GM19372 (cell line): ENCODE measurements at regions not wholly inside any gene's neighbourhood (a gene's known extent, or its start where the extent isn't known, plus 50 kb on each side); places are given as distances from the start of the nearest gene placed in this dataset.

Source experiments
- ATAC-seq: cut with Tn5 transposase; IDR thresholded peaks from one replicate; pipeline ENCODE4 v1.9.1; 2021; ENCODE audit warnings: mild to moderate bottlenecking, low read depth, moderate library complexity; ENCODE audit not compliant: unreplicated experiment

DNA sequence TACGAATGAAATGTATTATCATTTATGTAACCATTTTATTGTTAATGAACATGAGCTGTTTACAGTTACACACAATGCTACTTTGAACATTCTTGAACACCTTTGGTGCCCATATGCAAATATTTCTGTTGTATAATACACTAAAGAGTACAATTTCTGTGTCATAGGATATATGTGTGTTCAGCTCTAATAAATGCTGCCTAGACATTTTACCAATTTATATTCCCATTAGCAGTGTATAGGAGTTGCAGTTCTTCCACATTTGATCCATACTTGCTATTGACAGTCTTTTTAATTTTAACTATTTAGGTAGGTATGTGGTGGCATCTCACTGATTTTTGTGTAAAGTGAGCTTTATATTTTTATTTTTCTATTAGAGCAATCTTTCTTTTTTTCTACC lies 331.8 kb downstream of the ZIC1 start:
- no peak for ATAC-seq

- ATAC-seq: no peak
Observed at GRCh38 chr3:147744967-147745366, 335.8 kb downstream of the ZIC1 start.

DNA sequence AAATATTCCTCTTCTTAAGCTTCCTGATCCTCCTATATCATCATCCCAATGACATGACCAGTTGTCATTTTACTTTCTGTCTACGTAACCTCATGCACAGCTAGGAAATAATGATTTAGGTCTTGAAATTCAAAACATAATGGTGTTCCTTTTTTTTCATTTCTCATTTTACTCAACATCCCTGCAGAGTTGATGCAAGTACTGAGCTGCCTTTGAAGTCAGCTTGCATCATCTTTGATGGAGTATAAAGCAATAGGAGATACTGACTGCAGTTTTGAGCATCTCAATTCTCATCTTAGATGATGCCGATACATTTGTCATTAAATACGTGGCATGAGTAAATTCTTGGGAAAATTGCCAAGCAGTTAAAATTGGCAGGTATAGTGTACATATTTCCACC lies 346.1 kb downstream of the ZIC1 start:
- no peak for ATAC-seq

DNA sequence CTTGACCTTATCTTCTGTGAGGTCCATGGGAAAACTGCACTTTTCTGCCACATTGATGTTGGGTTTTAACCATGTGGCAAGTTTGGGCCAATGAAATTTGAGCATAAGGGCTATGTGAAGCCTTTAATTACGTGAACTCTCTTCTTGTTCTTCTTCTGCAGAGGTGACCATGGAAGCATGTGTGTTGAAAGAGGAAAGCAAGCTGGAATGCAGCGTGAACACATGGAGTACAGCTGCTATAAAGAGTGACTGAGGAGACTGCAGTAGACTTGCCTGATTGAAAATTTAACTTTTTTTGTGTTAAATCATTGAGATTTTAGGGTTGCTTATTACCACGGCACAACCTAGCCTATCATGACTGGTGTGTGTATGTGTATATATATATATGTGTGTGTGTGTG lies 347.3 kb downstream of the ZIC1 start:
- no peak for ATAC-seq

DNA sequence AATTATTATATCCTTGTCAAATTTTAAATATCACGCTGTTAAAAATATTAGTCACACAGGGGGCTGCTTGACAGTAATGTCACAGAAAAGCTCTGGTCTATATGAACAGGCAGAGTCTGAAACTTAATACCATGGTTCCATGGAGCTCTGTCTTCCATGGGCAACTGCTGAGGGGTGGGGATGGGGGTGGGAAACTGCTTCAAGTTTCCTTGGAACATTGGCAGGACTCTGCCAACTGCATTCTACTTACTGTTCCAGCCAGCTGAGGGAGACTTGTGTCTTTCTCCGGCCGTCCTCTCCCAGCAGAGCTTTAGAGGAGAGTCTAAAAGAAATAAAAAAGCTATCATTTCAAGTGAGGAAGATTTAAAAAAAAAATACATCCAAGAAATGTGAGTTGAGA lies 348.7 kb downstream of the ZIC1 start:
- ATAC-seq: no peak

DNA sequence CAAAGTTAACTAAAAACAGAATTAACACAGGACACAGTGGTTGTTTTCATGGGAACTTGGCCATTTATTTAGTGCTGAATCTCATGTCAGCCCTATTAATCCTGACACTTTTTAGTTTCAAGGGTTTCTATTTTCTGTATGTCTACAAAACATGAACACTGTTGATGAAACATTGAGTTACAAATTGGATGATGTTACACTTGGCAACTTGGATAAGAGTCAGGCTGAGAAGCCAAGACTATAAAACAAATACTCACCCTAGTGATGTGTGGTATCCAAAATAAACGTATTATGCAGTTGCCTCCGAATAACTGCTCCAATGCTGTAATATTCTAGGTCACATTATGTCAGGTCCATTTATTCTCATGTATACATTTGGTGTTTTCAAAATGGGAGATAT lies 349.6 kb downstream of the ZIC1 start:
- no peak for ATAC-seq

- no peak for ATAC-seq
Observed at GRCh38 chr3:147760085-147760484, 350.9 kb downstream of the ZIC1 start.

DNA sequence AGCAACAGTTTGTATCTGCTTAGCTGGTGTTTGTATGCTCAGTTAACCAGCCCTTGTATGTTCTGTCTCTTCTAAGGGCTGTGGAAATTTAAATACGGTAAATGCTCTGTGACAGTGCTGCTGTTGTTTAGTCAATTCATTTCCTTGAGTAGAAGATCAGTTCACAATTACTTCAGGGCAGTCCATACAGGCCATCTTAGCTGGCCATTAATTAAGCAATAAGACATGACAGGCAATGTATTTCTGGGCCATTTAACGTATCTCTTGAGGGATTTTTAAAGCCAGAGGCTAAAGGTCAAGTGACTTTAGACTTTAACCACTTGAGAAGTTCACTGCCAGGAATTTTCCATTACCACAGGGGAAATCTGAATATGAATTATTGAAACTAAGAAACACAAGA lies 351.8 kb downstream of the ZIC1 start:
- no peak for ATAC-seq

- ATAC-seq: no peak
Observed at GRCh38 chr3:147773116-147773630, 364.0 kb downstream of the ZIC1 start.

GRCh38 chr3:147775411-147775810 lies 366.2 kb downstream of the ZIC1 start:
- ATAC-seq: no peak

- no peak for ATAC-seq
Observed at GRCh38 chr3:147775816-147776530, 366.8 kb downstream of the ZIC1 start.

DNA sequence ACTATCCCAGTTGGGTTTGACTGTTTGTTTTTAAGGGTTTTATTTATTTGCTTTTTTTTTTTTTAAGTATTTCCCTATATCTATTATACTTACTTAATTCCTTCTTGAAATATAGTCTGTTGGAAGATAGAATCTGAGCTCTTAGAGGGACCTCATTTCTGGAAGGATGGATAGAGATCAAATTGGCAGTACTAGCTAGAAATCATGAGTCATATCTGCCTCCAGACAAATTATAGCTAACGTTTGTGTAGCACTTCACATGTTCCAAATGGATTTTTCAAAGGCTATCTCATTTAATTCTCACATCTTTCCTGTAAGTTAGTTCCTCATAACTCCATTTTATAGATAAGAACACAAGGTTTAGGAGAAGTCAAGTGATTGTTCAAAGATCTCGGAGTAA lies 384.7 kb downstream of the ZIC1 start:
- no peak for ATAC-seq

DNA sequence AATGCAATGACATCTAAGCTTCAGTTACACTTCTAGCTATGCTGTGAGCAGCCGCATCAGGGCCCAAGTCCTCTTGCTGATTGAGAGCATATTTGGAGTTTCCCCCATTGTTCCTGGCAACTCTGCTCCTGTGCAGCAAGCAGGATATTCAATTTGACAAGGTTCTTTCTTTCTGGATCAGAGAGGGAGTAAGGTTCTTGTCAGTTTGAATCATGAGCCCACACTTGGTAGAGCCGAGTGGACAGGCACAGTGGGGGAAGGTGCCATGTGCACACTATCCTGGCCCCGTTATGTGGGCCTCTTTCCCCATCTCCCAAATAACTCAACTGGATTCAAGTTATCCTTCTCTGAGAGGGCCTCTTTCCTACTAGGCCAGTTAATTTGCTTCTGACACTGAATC lies 385.4 kb downstream of the ZIC1 start:
- no peak for ATAC-seq

DNA sequence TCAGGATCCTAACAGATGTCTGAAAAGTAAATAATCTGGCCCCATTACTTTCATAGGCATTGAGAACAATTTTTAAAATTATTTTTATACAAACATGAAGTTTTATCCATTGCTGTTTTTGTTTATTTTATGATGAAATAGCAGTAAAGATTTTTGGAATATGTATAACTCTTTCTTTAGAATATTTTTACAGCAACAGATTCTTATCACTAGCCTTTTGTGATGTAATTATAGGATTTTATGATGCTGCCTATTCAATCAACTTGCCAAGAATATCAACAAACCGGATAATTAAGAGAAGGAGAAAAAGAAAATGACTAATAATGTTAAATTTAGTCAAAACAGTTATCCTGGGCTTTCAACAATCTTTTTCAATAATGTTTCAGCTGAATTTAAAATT lies 386.3 kb downstream of the ZIC1 start:
- ATAC-seq: no peak

DNA sequence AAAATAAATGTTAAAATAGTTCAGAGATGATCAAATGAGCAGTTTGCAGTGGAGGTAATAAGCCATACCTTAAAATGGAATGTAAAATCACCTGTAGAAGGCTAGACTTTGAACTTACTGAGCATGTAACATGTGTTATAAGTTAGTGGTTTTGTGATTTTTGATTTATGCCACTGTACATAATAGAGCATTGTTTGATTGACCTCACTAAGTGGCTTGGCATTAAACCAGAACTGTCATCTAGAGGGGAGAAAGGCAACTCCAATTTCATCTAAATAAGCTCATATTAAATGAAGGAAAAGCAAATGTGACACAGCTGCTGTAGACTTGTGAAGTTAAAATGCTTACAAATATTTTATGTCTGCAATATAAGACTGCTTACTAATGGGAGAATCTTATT lies 387.9 kb downstream of the ZIC1 start:
- ATAC-seq: no peak

GRCh38 chr3:147799601-147800000 lies 390.4 kb downstream of the ZIC1 start:
- no peak for ATAC-seq

DNA sequence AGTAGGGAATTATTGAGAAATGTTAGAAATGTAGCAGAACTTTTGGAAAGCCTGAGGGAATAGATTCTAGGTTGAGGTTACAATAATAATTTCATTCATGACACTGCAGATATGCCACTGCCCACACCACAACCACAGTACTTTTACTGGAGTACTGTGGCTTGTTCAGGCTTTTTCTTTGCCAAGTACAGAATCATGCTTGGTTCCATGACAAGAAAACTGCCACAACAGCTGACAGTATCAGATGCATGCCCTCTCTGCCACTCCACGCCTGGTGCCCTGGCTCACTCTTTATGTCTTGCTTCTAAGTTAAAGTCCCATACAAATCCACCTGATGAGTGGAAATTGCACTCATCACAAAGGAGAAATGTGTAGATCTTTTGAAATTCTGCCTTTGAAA lies 398.6 kb downstream of the ZIC1 start:
- ATAC-seq: no peak

- ATAC-seq: no peak
Observed at GRCh38 chr3:147809206-147809605, 400.0 kb downstream of the ZIC1 start.

DNA sequence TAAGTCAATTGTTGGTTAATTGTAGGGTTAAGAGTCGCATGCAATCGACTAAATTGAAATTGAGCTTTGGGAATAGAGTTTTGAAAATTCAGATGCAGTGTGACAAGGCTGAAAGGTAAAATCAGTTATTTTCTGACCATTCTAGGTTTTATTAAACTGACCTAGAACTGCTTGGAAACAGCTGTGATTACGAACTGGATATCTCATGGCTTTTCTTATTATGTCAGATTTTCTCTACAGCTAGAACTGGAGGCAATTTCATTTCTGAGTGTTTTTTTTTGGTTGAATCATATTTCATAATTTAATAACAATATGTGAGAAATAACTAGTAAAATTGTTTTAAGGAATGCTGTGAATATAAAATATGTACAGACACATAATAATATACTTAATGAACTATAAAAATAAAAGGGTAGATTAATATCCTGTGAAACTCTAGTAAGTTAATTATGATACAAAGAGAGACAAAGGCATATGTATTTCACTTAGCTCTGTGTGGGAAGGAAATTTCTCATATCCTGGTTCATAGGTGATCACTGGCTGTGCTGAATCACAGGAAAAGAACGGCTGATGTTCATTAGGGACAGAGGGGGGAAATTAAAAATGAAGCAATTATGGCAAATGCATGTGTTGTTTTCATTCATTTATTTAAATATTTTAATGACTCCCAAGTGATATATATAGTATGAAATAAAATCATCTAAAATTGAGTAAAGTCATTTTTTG lies 403.2 kb downstream of the ZIC1 start:
- ATAC-seq: no peak

DNA sequence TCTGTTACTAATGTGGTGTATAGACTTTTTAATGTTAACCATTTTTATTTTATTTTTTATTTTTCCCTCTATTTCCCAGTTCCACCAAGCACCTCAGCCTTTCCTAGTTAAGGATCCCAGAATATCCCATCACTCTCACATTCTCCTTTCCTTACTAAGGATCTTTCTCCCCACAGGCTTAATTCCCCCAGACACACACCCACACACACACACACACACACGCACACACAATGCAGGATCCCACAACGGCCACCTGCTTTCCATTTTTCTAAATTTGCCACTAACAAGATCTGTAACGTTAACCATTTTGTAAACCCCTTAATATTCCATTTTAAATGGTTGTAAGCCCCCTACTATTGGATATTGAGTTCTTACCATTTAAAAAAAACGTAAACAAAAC lies 404.1 kb downstream of the ZIC1 start:
- no peak for ATAC-seq

DNA sequence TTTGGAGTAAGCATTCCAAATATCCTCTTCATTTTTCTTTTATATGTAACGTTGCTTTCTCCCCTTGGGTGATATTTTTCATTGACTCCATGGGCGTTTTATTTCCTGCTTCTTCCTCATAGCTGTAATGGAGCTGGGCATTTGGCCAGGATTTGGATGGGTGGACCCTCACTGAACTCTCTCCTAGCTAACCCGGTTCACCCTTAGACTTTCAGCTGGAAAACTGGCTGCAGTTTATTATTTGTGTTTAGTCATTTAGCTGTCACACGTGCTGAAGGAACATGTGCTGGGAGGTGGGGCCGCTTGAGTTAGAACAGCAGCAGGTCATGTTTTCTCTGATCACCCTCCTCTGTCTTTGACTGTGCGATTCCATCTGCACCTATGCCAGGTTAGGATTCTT lies 407.6 kb downstream of the ZIC1 start:
- no peak for ATAC-seq

- no peak for ATAC-seq
Observed at GRCh38 chr3:147832611-147833010, 423.4 kb downstream of the ZIC1 start.
